ENCODE measurements at regions not wholly inside any gene's neighbourhood (a gene's known extent, or its start where the extent isn't known, plus 50 kb on each side); places are given as distances from the start of the nearest gene placed in this dataset.
"Not testable (repeated sequence)": the region's sequence is repeated elsewhere in the genome, so short reads cannot be mapped to it uniquely, and the experiment has no call there.

GRCh38 chr2:85942346-85942957 is 53.7 kb upstream of the ST3GAL5 start:
- TF ChIP-seq, protein P1, sequence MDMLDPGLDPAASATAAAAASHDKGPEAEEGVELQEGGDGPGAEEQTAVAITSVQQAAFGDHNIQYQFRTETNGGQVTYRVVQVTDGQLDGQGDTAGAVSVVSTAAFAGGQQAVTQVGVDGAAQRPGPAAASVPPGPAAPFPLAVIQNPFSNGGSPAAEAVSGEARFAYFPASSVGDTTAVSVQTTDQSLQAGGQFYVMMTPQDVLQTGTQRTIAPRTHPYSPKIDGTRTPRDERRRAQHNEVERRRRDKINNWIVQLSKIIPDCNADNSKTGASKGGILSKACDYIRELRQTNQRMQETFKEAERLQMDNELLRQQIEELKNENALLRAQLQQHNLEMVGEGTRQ (IDR thresholded peaks at IDR 0.05; ENCODE audit: borderline replicate concordance, low read depth, low read length): no peak
- 0 out of 2 replicates have a peak, but pooled peaks have one; percentile 28 for TF ChIP-seq CBX5 (IDR thresholded peaks at IDR 0.05; ENCODE audit: low read depth)
- DNase-seq (ENCODE audit: low read depth, low spot score) (no peak), ATAC-seq (no peak), FAIRE-seq (no peak)
- no peak overlapping the region for H3K4me3 ChIP-seq
- RAD21 ChIA-PET (ENCODE audit: unreplicated experiment): no interaction called here
- intact Hi-C loops (cut with micrococcal nuclease; ENCODE audit: unreplicated experiment) (no loop called here), in situ Hi-C loops (cut with MboI) (no loop called here)
- no peaks in the 10 kb centered on the region for H3K36me3 ChIP-seq (ENCODE audit: control insufficient read depth in 2 of 2, insufficient read depth in 2 of 2, low read length in 1 of 2)
- H3K27me3 ChIP-seq (replicated peaks in 1 of 2; ENCODE audit: control insufficient read depth in 2 of 2, insufficient read depth in 2 of 2, low read length in 1 of 2): no peaks in the 10 kb centered on the region
- H4K20me1 ChIP-seq (ENCODE audit: control insufficient read depth, insufficient read depth): no peaks in the 10 kb centered on the region
- no peak overlapping the region for H3K27ac ChIP-seq (ENCODE audit: control insufficient read depth, insufficient read depth)
- no TSS peak for BruUV-seq (replicated peaks)
- H3K4me2 ChIP-seq (ENCODE audit: control insufficient read depth, insufficient read depth): no peak overlapping the region
- no peaks in the 10 kb centered on the region for H3K79me2 ChIP-seq (ENCODE audit: control insufficient read depth, insufficient read depth, low read length)
- POLR2A ChIA-PET: no interaction called here
- SMC1A ChIA-PET (ENCODE audit: uncharacterized antibody, unreplicated experiment): interaction anchor here (1.2 kb wide), 1 partner anchor 94 kb away, joined by 3 read pairs; no protein-coding TSS in a partner anchor
- no peak overlapping the region for H3K9ac ChIP-seq (ENCODE audit: control insufficient read depth, insufficient read depth, low read length)
- H2AFZ ChIP-seq (ENCODE audit: control insufficient read depth, low read depth, low read length): no peak overlapping the region
- CTCF ChIA-PET: no interaction called here
- WGBS (ENCODE audit: insufficient coverage, insufficient replicate concordance, low lambda C conversion rate, missing lambda C conversion rate): 0% methylated on average over 1 of the region's 1 CpG
- no peaks in the 10 kb centered on the region for H3K4me1 ChIP-seq (ENCODE audit: control insufficient read depth, insufficient read depth, low read length)
- peaks cover 11% of the 10 kb centered on the region; the same call in 2 of the 3 replicates for H3K9me3 ChIP-seq (replicated peaks; ENCODE audit: control insufficient read depth, insufficient read depth, low read length)

DNA sequence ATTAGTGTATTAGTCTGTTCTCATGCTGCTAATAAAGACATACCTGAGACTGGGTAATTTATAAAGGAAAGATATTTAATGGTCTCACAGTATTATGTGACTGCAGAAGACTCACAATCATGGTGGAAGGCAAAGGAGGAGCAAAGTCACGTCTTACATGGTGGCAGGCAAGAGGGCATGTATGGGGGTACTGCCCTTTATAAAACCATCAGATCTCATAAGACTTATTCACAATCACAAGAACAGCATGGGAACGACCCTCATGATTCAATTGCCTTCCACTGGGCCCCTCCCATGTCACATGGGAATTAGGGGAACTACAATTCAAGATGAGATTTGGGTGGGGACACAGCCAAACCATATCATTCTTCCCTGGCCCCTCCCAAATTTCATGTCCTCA is 52.7 kb upstream of the ST3GAL5 start:
- H2AFZ ChIP-seq (ENCODE audit: control insufficient read depth, low read depth, low read length); intact Hi-C loops (cut with micrococcal nuclease; ENCODE audit: unreplicated experiment); FAIRE-seq; H3K27ac ChIP-seq (ENCODE audit: control insufficient read depth, insufficient read depth); BruUV-seq (replicated peaks); H3K79me2 ChIP-seq (ENCODE audit: control insufficient read depth, insufficient read depth, low read length); DNase-seq (ENCODE audit: low read depth, low spot score); CTCF ChIA-PET; in situ Hi-C loops (cut with MboI); H3K36me3 ChIP-seq (ENCODE audit: control insufficient read depth in 2 of 2, insufficient read depth in 2 of 2, low read length in 1 of 2); SMC1A ChIA-PET (ENCODE audit: uncharacterized antibody, unreplicated experiment); RAD21 ChIA-PET (ENCODE audit: unreplicated experiment); H3K4me2 ChIP-seq (ENCODE audit: control insufficient read depth, insufficient read depth); H3K27me3 ChIP-seq (replicated peaks in 1 of 2; ENCODE audit: control insufficient read depth in 2 of 2, insufficient read depth in 2 of 2, low read length in 1 of 2); H3K4me1 ChIP-seq (ENCODE audit: control insufficient read depth, insufficient read depth, low read length); H3K4me3 ChIP-seq; POLR2A ChIA-PET; ATAC-seq; H3K9ac ChIP-seq (ENCODE audit: control insufficient read depth, insufficient read depth, low read length); H4K20me1 ChIP-seq (ENCODE audit: control insufficient read depth, insufficient read depth): not testable (repeated sequence)
- WGBS (ENCODE audit: insufficient coverage, insufficient replicate concordance, low lambda C conversion rate, missing lambda C conversion rate): 0% methylated on average over 2 of the region's 2 CpGs
- H3K9me3 ChIP-seq (replicated peaks; ENCODE audit: control insufficient read depth, insufficient read depth, low read length): peaks cover 11% of the 10 kb centered on the region; the same call in 2 of the 3 replicates

All from GM12878 (cell line).